Kidney (tissue), 13 donors: ENCODE measurements at regions not wholly inside any gene's neighbourhood (a gene's known extent, or its start where the extent isn't known, plus 50 kb on each side); places are given as distances from the start of the nearest gene placed in this dataset.

Experiments
- DNase-seq, 5 donors: peaks; one replicate each; pipeline ENCODE4 v3.0.0-alpha.2; 2013 to 2020
- FAIRE-seq: peaks from 2 replicates; lab custom pipeline; 2012; peaks lifted over from hg19 to GRCh38; lab: Jason Lieb, UNC
- H3K27ac ChIP-seq, 2 donors: one replicate each; pipeline ENCODE4 v1.7.0; 2013; ENCODE audit warnings: low read depth in 2 of 2, low read length in 2 of 2, inconsistent platforms in 1 of 2
- H3K27me3 ChIP-seq: one replicate; pipeline ENCODE4 v1.7.1; 2013; ENCODE audit warnings: low read length, inconsistent platforms; ENCODE audit not compliant: control insufficient read depth, insufficient read depth
- H3K36me3 ChIP-seq, 3 donors: one replicate each; pipeline versions ENCODE4 v1.7.0 to v1.7.1; 2013; ENCODE audit warnings: low read length in 3 of 3, control low read depth in 1 of 3, inconsistent platforms in 1 of 3; ENCODE audit not compliant: insufficient read depth in 3 of 3, control insufficient read depth in 2 of 3
- H3K4me1 ChIP-seq, 3 donors: one replicate each; pipeline versions ENCODE4 v1.7.0 to v1.7.1; 2013; ENCODE audit warnings: low read length in 3 of 3, inconsistent platforms in 1 of 3, low read depth in 1 of 3; ENCODE audit not compliant: control insufficient read depth in 2 of 3, insufficient read depth in 2 of 3
- H3K4me3 ChIP-seq, 3 donors: one replicate each; pipeline versions ENCODE4 v1.7.0 to v1.8.1; 2013; ENCODE audit warnings: low read length in 3 of 3, control low read depth in 1 of 3, inconsistent platforms in 1 of 3
- H3K9ac ChIP-seq, 3 donors: one replicate each; pipeline versions ENCODE4 v1.7.0 to v1.7.1; 2013; ENCODE audit warnings: low read length in 3 of 3, control low read depth in 1 of 3, inconsistent platforms in 1 of 3
- H3K9me3 ChIP-seq, 3 donors: one replicate each; pipeline versions ENCODE4 v1.7.0 to v1.7.1; 2013; ENCODE audit warnings: low read length in 3 of 3, control low read depth in 1 of 3, inconsistent platforms in 1 of 3; ENCODE audit not compliant: control insufficient read depth in 2 of 3, insufficient read depth in 1 of 3
- CTCF ChIP-seq: IDR thresholded peaks from 3 replicates; pipeline ENCODE4 v1.5.1; 2012; ENCODE audit warnings: mild to moderate bottlenecking, moderate library complexity, borderline replicate concordance; ENCODE audit not compliant: insufficient read depth; ENCODE audit errors: extremely low read depth
- intact Hi-C: fragments of 100-400 bp; cut with DNase I; formaldehyde crosslinking; loops from one replicate; pipeline ENCODE4 v1.11.1; 2022
- donor health status: control.
- donor health status: control.
- donor health status: control.
- donor health status: control.
- donor health status: control.
- donor health status: DM: yes; HTN: yes; CAD: no.
- donor health status: Normal renal cell carcinoma (clear cell type).

- Histone ChIP-seq H3K4me3 (no peak overlapping the region), H3K27me3 (no peaks in the 10 kb centered on the region), H3K27ac (no peak overlapping the region), H3K36me3 (no peaks in the 10 kb centered on the region), H3K4me1 (peaks cover 0 to 3% (median 0%) of the 10 kb centered on the region in 3 donors), H3K9ac (no peak overlapping the region), H3K9me3 (no peaks in the 10 kb centered on the region)
- no peak for TF ChIP-seq CTCF
- FAIRE-seq (no peak), DNase-seq (no peak)
- intact Hi-C loops, result no loop called here
Observed at GRCh38 chr22:42330170-42330569, 59.7 kb upstream of the TCF20 start.

GRCh38 chr22:42329504-42329903 is 59.1 kb upstream of the TCF20 start:
- no peak overlapping the region for H3K9ac ChIP-seq
- no peak for TF ChIP-seq CTCF
- H3K9me3 ChIP-seq, result no peaks in the 10 kb centered on the region
- H3K4me1 ChIP-seq, result peaks cover 0 to 3% (median 0%) of the 10 kb centered on the region in 3 donors
- H3K27ac ChIP-seq, result no peak overlapping the region
- H3K36me3 ChIP-seq, result no peaks in the 10 kb centered on the region
- DNase-seq, result no peak
- intact Hi-C loops, result no loop called here
- no peak overlapping the region for H3K4me3 ChIP-seq
- no peaks in the 10 kb centered on the region for H3K27me3 ChIP-seq
- no peak for FAIRE-seq

- Histone ChIP-seq H3K9me3 (no peaks in the 10 kb centered on the region), H3K4me3 (no peak overlapping the region), H3K9ac (no peak overlapping the region), H3K27ac (no peak overlapping the region), H3K4me1 (peaks cover 0 to 3% (median 0%) of the 10 kb centered on the region in 3 donors), H3K27me3 (no peaks in the 10 kb centered on the region), H3K36me3 (no peaks in the 10 kb centered on the region)
- no peak for DNase-seq
- intact Hi-C loops, result no loop called here
- FAIRE-seq, result no peak
- TF ChIP-seq CTCF, result no peak
Observed at GRCh38 chr22:42328784-42329145, 58.3 kb upstream of the TCF20 start.

- DNase-seq (no peak), FAIRE-seq (no peak)
- Histone ChIP-seq H3K27me3 (no peaks in the 10 kb centered on the region), H3K36me3 (no peaks in the 10 kb centered on the region), H3K4me3 (no peak overlapping the region), H3K4me1 (peaks cover 0 to 3% (median 0%) of the 10 kb centered on the region in 3 donors), H3K27ac (no peak overlapping the region), H3K9me3 (no peaks in the 10 kb centered on the region), H3K9ac (no peak overlapping the region)
- intact Hi-C loops, result no loop called here
- no peak for TF ChIP-seq CTCF
Observed at GRCh38 chr22:42328130-42328783, 57.8 kb upstream of the TCF20 start.
